Hypothalamus (tissue), 51 donors: ENCODE measurements at regions not wholly inside any gene's neighbourhood (a gene's known extent, or its start where the extent isn't known, plus 50 kb on each side); places are given as distances from the start of the nearest gene placed in this dataset.

ENCODE experiments used
- DNase-seq, 51 donors: peaks; one replicate each; lab custom pipeline; 2025; lab: John Stamatoyannopoulos, UW

DNA sequence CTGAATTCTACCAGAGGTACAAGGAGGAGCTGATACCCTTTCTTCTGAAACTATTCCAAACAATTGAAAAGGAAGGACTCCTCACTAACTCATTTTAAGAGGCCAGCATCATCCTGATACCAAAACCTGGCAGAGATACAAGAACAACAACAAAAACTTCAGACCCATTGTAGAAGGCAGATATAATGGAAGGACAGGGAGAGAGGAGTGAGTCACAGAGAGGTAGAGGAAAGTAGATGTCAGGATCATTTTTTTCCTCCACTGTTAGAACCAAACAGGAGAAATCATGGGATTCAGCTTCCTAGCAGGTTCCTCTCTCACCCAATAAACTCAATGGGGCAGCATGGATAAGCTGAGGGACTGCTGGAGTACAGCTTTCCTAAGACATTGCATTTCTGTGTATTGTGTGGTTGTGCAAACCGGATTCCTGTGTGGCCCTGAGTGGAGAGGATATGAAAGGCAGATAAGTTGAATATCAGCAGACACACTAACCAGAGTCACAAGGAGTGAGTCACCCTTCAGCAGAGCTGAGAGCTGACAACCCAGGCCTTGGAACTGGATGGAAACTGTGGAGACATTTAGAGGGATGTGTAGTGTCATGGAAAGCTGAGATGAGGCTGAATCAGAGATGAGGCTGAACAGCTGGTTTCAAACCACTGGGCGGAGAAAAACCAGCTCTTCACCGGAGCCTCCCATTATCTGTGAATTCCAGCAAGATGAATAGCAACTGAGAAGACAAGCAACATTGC, 60.9 kb upstream of the MMADHC start:
- DNase-seq: no peak

DNA sequence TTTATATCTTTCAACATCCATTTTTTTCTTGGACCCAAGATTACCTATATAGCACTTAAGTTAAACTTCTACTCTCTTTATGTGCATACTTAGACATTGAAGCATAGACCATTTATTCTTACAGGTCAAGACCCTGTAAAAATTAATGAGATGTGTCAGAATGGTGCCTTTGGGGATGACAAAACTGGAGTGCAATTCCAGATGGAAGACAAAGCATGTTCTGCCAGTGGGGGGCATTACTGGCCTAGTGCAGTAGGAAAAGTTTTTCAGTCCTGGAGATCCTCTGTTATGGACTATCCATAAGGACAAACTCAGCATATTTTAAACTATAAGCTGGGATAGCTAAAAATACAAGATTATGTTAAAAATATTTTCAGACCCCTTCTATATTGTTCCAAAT, 57.8 kb upstream of the MMADHC start:
- no peak for DNase-seq
